Endodermal cell (in vitro differentiated cells): ENCODE measurements at regions not wholly inside any gene's neighbourhood (a gene's known extent, or its start where the extent isn't known, plus 50 kb on each side); places are given as distances from the start of the nearest gene placed in this dataset.

ENCODE experiments used
- DNase-seq: peaks from one replicate; pipeline ENCODE4 v3.0.0-alpha.2; 2017
- H3K27ac ChIP-seq: 2 replicates; pipeline ENCODE4 v1.5.1; 2013; ENCODE audit warnings: mild to moderate bottlenecking, low read depth, low read length, moderate library complexity
- H3K27me3 ChIP-seq: 2 replicates; pipeline ENCODE4 v1.6.1; 2013; ENCODE audit warnings: mild to moderate bottlenecking, low read length, moderate library complexity; ENCODE audit not compliant: insufficient read depth, control insufficient read depth, poor library complexity, severe bottlenecking
- H3K36me3 ChIP-seq: 2 replicates; pipeline ENCODE4 v1.7.0; 2013; ENCODE audit warnings: mild to moderate bottlenecking, low read length, moderate library complexity; ENCODE audit not compliant: control insufficient read depth, insufficient read depth
- H3K4me1 ChIP-seq: one replicate; pipeline ENCODE4 v1.7.0; 2013; ENCODE audit warnings: low read length; ENCODE audit not compliant: control insufficient read depth, insufficient read depth
- H3K4me3 ChIP-seq: 2 replicates; pipeline ENCODE4 v1.5.1; 2013; ENCODE audit warnings: mild to moderate bottlenecking, low read length, moderate library complexity
- H3K9ac ChIP-seq: 2 replicates; pipeline ENCODE4 v1.6.1; 2013; ENCODE audit warnings: mild to moderate bottlenecking, low read length, moderate library complexity; ENCODE audit not compliant: poor library complexity, severe bottlenecking; ENCODE audit errors: extremely low read depth
- H3K9me3 ChIP-seq: 2 replicates; pipeline ENCODE4 v1.6.1; 2013; ENCODE audit warnings: mild to moderate bottlenecking, low read length, moderate library complexity; ENCODE audit not compliant: control insufficient read depth
- H3K27ac Mint-ChIP-seq: 2 replicates; pipeline ENCODE4 v1.8.0; 2020; ENCODE audit warnings: mixed read lengths
- H3K27me3 Mint-ChIP-seq: 2 replicates; pipeline ENCODE4 v1.8.0; 2021; ENCODE audit warnings: mild to moderate bottlenecking, mixed read lengths; ENCODE audit not compliant: insufficient read depth
- H3K36me3 Mint-ChIP-seq: 2 replicates; pipeline ENCODE4 v1.8.0; 2020; ENCODE audit warnings: low read depth, mixed read lengths
- H3K4me1 Mint-ChIP-seq: 2 replicates; pipeline ENCODE4 v1.8.0; 2020; ENCODE audit warnings: mixed read lengths
- H3K4me3 Mint-ChIP-seq: 2 replicates; pipeline ENCODE4 v1.8.0; 2020; ENCODE audit warnings: mild to moderate bottlenecking, moderate library complexity, mixed read lengths
- H3K9me3 Mint-ChIP-seq: 2 replicates; pipeline ENCODE4 v1.8.0; 2020; ENCODE audit warnings: mild to moderate bottlenecking, mixed read lengths
- WGBS, 2 experiments: methylation state at CpG; one replicate each; pipeline versions ENCODE4 v1.1.5 to v1.1.7; 2013; ENCODE audit warnings: missing lambda C conversion rate in 2 of 2, mixed read lengths in 1 of 2; ENCODE audit not compliant: insufficient coverage in 1 of 2, insufficient read length in 1 of 2; 5-methylcytosine and 5-hydroxymethylcytosine counted together
- TF ChIP-seq, protein P1 (sequence below): fragments of 200-600 bp; sonication (generic); conservative IDR thresholded peaks from 2 replicates; pipeline ENCODE4 v1.5.0; 2021; ENCODE audit warnings: antibody characterized with exemption, mild to moderate bottlenecking

DNA sequence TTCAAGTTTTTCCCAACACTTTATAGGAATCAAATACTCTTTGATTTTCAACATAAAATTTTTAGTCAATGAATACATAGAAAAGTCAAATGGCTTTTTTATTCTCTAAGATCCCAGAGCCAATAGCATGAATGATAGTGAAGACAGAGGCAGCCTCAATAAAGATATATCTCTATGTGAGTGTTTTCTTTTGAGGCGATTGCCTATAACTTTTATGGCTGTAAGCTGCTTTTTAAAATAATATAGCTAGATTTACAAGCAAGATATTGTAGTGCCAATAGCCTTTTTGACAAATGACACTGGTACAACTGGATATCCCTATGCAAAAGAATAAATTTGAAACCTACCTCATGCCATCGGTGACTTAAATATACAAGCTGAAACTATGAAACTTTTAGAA, 1705.2 kb upstream of the PCDH20 start:
- peaks cover 6% of the 10 kb centered on the region for H3K4me1 Mint-ChIP-seq
- H3K27me3 ChIP-seq: no peaks in the 10 kb centered on the region
- no peaks in the 10 kb centered on the region for H3K36me3 Mint-ChIP-seq
- no peak overlapping the region for H3K27ac Mint-ChIP-seq
- H3K9me3 ChIP-seq: no peaks in the 10 kb centered on the region
- no peak overlapping the region for H3K9ac ChIP-seq
- DNase-seq: no peak
- H3K4me1 ChIP-seq: peaks cover 4% of the 10 kb centered on the region
- no peaks in the 10 kb centered on the region for H3K27me3 Mint-ChIP-seq
- H3K4me3 Mint-ChIP-seq: no peak overlapping the region
- H3K9me3 Mint-ChIP-seq: no peaks in the 10 kb centered on the region
- TF ChIP-seq, protein P1, sequence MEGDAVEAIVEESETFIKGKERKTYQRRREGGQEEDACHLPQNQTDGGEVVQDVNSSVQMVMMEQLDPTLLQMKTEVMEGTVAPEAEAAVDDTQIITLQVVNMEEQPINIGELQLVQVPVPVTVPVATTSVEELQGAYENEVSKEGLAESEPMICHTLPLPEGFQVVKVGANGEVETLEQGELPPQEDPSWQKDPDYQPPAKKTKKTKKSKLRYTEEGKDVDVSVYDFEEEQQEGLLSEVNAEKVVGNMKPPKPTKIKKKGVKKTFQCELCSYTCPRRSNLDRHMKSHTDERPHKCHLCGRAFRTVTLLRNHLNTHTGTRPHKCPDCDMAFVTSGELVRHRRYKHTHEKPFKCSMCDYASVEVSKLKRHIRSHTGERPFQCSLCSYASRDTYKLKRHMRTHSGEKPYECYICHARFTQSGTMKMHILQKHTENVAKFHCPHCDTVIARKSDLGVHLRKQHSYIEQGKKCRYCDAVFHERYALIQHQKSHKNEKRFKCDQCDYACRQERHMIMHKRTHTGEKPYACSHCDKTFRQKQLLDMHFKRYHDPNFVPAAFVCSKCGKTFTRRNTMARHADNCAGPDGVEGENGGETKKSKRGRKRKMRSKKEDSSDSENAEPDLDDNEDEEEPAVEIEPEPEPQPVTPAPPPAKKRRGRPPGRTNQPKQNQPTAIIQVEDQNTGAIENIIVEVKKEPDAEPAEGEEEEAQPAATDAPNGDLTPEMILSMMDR: no peak
- no peaks in the 10 kb centered on the region for H3K36me3 ChIP-seq
- H3K27ac ChIP-seq: no peak overlapping the region
- H3K4me3 ChIP-seq: no peak overlapping the region
- 100% methylated on average over 1 of the region's 2 CpGs; no CpG with 5 or more reads in 1 of the 2 experiments for WGBS, 2 experiments

DNA sequence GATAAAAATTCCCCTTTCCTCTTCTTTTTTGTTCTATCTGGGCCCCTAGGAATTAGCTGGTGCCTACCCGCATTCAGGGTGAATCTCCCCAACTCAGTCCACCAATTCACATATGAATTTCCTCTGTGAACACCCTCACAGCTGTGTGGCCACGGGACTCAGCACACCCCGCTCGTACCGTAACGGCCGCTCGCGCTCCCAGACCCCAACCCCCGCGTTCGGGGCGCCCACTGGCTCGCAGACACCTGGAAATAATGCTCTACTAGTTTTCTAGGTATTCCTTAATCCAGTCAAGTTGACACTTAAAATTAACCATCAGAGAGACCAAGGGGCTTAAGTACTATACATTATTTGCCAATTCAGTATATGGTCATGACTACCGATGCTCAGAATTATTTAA, 1702.1 kb upstream of the PCDH20 start:
- no peak for DNase-seq
- Histone ChIP-seq H3K36me3 (no peaks in the 10 kb centered on the region), H3K27ac (no peak overlapping the region), H3K4me1 (no peaks in the 10 kb centered on the region), H3K4me3 (no peak overlapping the region), H3K27me3 (no peaks in the 10 kb centered on the region), H3K9ac (no peak overlapping the region), H3K9me3 (no peaks in the 10 kb centered on the region)
- no peaks in the 10 kb centered on the region for H3K9me3 Mint-ChIP-seq
- 93 to 94% methylated on average over 4 to 15 of the region's 15 CpGs for WGBS, 2 experiments
- H3K4me3 Mint-ChIP-seq: no peak overlapping the region
- H3K27me3 Mint-ChIP-seq: no peaks in the 10 kb centered on the region
- H3K27ac Mint-ChIP-seq: no peak overlapping the region
- TF ChIP-seq, protein P1: no peak
- H3K4me1 Mint-ChIP-seq: no peaks in the 10 kb centered on the region
- no peaks in the 10 kb centered on the region for H3K36me3 Mint-ChIP-seq

DNA sequence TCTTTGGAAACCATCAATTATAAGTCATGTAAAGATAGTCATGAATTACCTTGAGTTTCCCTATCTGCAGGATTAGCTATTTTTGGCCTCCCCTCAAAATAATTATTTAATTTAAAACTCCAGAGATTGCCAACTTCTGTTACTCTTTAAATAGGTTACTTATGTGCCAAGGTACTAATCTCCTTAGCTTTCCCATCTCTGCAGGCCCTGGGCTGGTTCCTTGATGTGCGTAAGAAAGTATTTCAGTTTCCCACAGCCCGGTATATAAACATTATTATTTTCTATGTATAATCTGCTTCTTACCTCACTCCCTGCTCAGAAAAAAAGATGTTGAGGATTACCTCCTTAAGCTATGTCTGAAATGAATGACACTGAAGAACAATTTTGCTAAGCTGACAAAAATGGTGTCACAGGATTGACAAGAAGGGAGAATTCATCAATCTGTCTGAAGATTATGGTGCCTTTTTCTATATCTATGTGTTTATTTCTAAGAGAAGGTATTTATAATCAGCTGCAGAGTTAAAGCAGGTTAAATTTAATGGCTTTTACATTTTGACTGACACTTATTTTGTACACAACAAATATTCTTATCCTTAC, 1697.2 kb upstream of the PCDH20 start:
- Mint-ChIP-seq H3K36me3 (no peaks in the 10 kb centered on the region), H3K27ac (no peak overlapping the region)
- no peak overlapping the region for H3K4me3 ChIP-seq

More for the DNA sequence above, 1697.2 kb upstream of the PCDH20 start:
- H3K4me1 Mint-ChIP-seq: no peaks in the 10 kb centered on the region
- TF ChIP-seq, protein P1: no peak
- no peaks in the 10 kb centered on the region for H3K27me3 Mint-ChIP-seq
- H3K9ac ChIP-seq: no peak overlapping the region
- H3K27me3 ChIP-seq: no peaks in the 10 kb centered on the region
- H3K9me3 ChIP-seq: no peaks in the 10 kb centered on the region
- DNase-seq: no peak
- no peaks in the 10 kb centered on the region for H3K9me3 Mint-ChIP-seq
- WGBS, 2 experiments: 60% methylated on average over 1 of the region's 2 CpGs; no CpG with 5 or more reads in 1 of the 2 experiments
- H3K4me1 ChIP-seq: no peaks in the 10 kb centered on the region
- no peak overlapping the region for H3K27ac ChIP-seq
- H3K4me3 Mint-ChIP-seq: no peak overlapping the region
- H3K36me3 ChIP-seq: no peaks in the 10 kb centered on the region
